ENCODE measurements at regions not wholly inside any gene's neighbourhood (a gene's known extent, or its start where the extent isn't known, plus 50 kb on each side); places are given as distances from the start of the nearest gene placed in this dataset.

DNA sequence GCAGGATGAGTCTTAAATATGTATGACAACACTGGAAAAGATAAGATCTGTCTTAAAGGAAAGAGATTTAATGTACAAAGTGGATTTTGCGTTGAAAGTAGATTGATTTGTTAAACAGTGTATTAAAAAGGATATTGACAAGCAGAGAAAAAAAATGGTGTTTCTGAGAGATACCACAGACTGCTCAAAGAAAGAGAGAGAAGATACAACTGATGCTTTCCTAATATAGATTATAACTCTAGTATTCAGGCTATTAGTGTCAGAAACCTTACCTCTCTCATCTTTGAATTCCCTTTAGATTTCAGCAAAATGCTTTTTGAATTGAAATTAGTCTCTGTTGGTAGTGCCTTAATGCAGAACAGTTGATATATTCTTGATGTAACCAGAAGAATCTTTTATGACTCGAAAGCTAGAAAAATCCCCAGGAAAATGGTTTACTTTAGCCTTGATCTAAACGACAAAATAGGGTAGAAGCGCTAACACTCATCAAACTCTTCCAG is 550.7 kb downstream of the INHBA start:
- Histone ChIP-seq H3K36me3 (ENCODE audit: control insufficient read depth, insufficient read depth, low read length) (no peaks in the 10 kb centered on the region), H3K9ac (ENCODE audit: low read length) (no peak overlapping the region), H3K27me3 (ENCODE audit: control insufficient read depth, insufficient read depth, low read length) (no peaks in the 10 kb centered on the region), H3K4me3 (ENCODE audit: low read depth, low read length) (no peak overlapping the region), H3K27ac (ENCODE audit: low read depth, low read length) (no peak overlapping the region), H3K9me3 (ENCODE audit: control insufficient read depth, insufficient read depth, low read depth, low read length) (no peaks in the 10 kb centered on the region), H3K4me1 (ENCODE audit: control insufficient read depth, insufficient read depth, low read length) (no peaks in the 10 kb centered on the region)

DNA sequence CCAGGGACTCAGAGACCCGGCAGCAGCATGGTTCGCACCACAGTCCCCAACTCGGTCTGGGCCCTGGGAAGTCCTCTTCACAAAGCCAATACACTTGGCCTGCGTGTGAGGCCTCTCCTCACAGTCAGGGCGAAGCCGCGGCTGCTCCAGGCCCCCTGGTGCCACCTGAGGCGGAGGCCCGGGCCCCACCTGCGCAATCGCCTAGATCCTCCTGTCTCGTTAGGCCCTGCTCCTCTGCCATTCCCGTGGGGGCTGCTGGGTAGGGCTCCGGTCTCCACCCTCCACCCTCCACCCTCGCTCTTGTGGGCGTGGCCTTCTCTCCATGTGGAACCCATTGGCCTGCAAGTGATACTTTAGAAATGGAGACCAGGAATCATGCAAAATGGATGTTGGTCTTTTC is 553.3 kb downstream of the INHBA start:
- Histone ChIP-seq H3K4me3 (ENCODE audit: low read depth, low read length) (no peak overlapping the region), H3K27me3 (ENCODE audit: control insufficient read depth, insufficient read depth, low read length) (no peaks in the 10 kb centered on the region), H3K9ac (ENCODE audit: low read length) (no peak overlapping the region), H3K9me3 (ENCODE audit: control insufficient read depth, insufficient read depth, low read depth, low read length) (no peaks in the 10 kb centered on the region), H3K36me3 (ENCODE audit: control insufficient read depth, insufficient read depth, low read length) (no peaks in the 10 kb centered on the region), H3K4me1 (ENCODE audit: control insufficient read depth, insufficient read depth, low read length) (no peaks in the 10 kb centered on the region), H3K27ac (ENCODE audit: low read depth, low read length) (no peak overlapping the region)

DNA sequence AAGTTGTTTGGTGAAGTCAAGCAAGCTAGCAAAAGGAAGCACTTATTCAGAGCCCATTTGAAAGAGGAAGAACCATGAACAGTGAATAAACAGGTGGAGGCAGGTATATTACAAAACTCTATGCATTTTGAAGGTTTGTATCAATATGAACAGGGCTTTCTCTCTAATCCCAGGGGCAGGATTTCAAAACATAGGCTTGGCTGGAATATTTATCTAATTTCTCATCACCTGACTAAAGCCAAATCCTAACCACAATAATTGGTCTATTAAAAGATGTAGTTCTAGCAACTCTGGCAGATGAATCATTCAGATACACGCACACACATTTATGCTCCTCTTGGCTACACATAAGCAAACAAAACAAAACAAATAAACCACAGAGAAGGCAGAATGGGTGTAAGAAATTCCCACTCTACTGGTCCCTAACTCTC is 554.4 kb downstream of the INHBA start:
- Histone ChIP-seq H3K4me3 (ENCODE audit: low read depth, low read length) (no peak overlapping the region), H3K27ac (ENCODE audit: low read depth, low read length) (no peak overlapping the region), H3K36me3 (ENCODE audit: control insufficient read depth, insufficient read depth, low read length) (no peaks in the 10 kb centered on the region), H3K4me1 (ENCODE audit: control insufficient read depth, insufficient read depth, low read length) (peaks cover 5% of the 10 kb centered on the region; the same call in 1 of the 2 replicates), H3K27me3 (ENCODE audit: control insufficient read depth, insufficient read depth, low read length) (no peaks in the 10 kb centered on the region), H3K9ac (ENCODE audit: low read length) (no peak overlapping the region), H3K9me3 (ENCODE audit: control insufficient read depth, insufficient read depth, low read depth, low read length) (no peaks in the 10 kb centered on the region)

DNA sequence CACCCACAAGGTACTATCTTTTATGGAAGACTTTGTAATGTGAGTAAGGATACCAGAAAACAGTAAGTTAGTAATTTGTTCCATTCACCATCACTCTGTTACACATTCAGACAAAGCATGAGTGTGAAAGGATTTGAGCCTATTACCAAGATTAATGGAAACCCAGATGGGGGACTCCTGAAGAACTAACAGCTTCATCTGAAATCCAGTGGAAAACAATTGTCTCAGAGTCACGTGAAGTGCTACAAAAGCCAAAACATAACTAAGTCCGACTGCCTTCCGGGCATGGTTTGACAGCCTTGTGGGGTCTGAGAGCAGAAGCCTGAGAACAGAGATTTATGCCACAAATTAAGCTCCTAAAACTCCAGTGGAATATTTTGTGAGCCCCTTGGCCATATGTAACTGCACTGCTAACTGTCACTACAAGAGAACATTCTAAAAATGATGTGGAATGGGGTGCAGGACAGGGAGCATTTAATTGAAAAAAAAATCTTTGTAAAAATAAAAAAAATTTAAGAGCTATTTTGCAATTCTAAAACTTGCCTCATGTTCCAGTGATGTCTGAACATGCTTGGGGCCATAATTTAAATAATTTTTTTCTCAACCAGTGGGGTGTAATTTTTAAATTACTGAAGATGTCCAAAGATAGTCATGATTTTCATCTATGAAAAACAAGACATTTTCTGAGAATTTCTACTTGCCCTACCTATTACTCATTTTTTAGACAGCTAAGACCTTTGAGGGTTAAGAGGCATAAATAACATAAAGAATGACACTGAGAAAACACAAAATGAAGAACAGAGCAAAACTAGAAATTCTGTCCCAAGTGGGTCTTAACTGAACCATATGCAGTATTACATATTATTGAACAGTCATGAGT is 555.0 kb downstream of the INHBA start:
- Histone ChIP-seq H3K9me3 (ENCODE audit: control insufficient read depth, insufficient read depth, low read depth, low read length) (no peaks in the 10 kb centered on the region), H3K27me3 (ENCODE audit: control insufficient read depth, insufficient read depth, low read length) (no peaks in the 10 kb centered on the region), H3K36me3 (ENCODE audit: control insufficient read depth, insufficient read depth, low read length) (no peaks in the 10 kb centered on the region), H3K4me3 (ENCODE audit: low read depth, low read length) (no peak overlapping the region), H3K9ac (ENCODE audit: low read length) (no peak overlapping the region), H3K4me1 (ENCODE audit: control insufficient read depth, insufficient read depth, low read length) (peaks cover 5% of the 10 kb centered on the region; the same call in 1 of the 2 replicates), H3K27ac (ENCODE audit: low read depth, low read length) (no peak overlapping the region)

- no peak overlapping the region for H3K9ac ChIP-seq (ENCODE audit: low read length)
- H3K27ac ChIP-seq (ENCODE audit: low read depth, low read length) = no peak overlapping the region
- no peak overlapping the region for H3K4me3 ChIP-seq (ENCODE audit: low read depth, low read length)
- H3K4me1 ChIP-seq (ENCODE audit: control insufficient read depth, insufficient read depth, low read length) = peaks cover 5% of the 10 kb centered on the region; the same call in 1 of the 2 replicates
- no peaks in the 10 kb centered on the region for H3K9me3 ChIP-seq (ENCODE audit: control insufficient read depth, insufficient read depth, low read depth, low read length)
- no peaks in the 10 kb centered on the region for H3K27me3 ChIP-seq (ENCODE audit: control insufficient read depth, insufficient read depth, low read length)
- no peaks in the 10 kb centered on the region for H3K36me3 ChIP-seq (ENCODE audit: control insufficient read depth, insufficient read depth, low read length)
Observed at GRCh38 chr7:41146429-41146828, 556.5 kb downstream of the INHBA start.

DNA sequence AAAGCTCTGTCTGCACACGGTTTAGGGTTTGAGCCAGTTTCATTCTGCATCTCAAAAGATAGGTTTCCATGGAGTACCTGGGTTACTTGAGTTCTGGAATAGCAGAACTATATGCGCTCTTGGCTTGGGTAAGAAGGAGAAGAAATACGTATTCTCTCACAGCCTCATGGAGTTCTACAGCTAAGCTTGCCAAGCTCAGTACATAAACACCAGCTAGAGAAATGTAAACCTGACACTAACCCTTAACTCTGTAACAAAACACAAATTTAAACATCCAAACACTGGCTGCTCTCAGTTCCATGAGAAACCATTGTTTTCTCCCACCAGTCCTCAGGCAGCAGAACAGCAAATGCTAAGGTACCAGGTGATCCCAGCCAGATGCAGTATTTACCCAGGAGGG is 557.2 kb downstream of the INHBA start:
- no peaks in the 10 kb centered on the region for H3K9me3 ChIP-seq (ENCODE audit: control insufficient read depth, insufficient read depth, low read depth, low read length)
- peaks cover 5% of the 10 kb centered on the region; the same call in 1 of the 2 replicates for H3K4me1 ChIP-seq (ENCODE audit: control insufficient read depth, insufficient read depth, low read length)
- no peaks in the 10 kb centered on the region for H3K27me3 ChIP-seq (ENCODE audit: control insufficient read depth, insufficient read depth, low read length)
- no peak overlapping the region for H3K9ac ChIP-seq (ENCODE audit: low read length)
- no peak overlapping the region for H3K4me3 ChIP-seq (ENCODE audit: low read depth, low read length)
- H3K27ac ChIP-seq (ENCODE audit: low read depth, low read length) = no peak overlapping the region
- H3K36me3 ChIP-seq (ENCODE audit: control insufficient read depth, insufficient read depth, low read length) = no peaks in the 10 kb centered on the region

DNA sequence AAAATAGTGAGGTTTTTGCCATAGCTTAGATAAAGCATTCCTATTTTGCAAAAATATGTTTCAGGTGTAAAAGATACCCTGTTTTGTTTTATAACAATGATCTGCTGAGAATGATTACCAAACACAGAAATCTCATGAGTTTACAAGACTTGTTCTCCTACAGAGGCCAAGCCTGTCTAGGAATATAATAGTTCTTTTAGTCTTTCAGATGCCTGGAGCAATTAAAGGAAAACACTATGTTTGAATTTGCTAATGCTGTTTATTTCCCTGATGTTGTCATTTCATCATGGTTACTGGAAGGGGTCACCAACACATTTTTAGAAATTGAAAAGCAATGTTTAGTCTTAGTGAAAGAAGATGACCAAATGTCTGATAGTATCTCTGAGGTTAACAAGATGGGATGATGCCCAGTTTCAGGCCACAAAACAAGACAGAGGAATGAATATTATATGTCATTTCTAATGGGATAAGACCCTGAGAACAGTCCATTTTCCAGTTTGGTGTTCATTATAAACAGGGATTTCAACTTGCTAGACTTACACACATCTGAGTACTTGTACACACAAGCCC is 559.9 kb downstream of the INHBA start:
- Histone ChIP-seq H3K9ac (ENCODE audit: low read length) (no peak overlapping the region), H3K9me3 (ENCODE audit: control insufficient read depth, insufficient read depth, low read depth, low read length) (no peaks in the 10 kb centered on the region), H3K4me3 (ENCODE audit: low read depth, low read length) (no peak overlapping the region), H3K4me1 (ENCODE audit: control insufficient read depth, insufficient read depth, low read length) (peaks cover 5% of the 10 kb centered on the region; the same call in 1 of the 2 replicates), H3K36me3 (ENCODE audit: control insufficient read depth, insufficient read depth, low read length) (no peaks in the 10 kb centered on the region), H3K27ac (ENCODE audit: low read depth, low read length) (no peak overlapping the region), H3K27me3 (ENCODE audit: control insufficient read depth, insufficient read depth, low read length) (no peaks in the 10 kb centered on the region)

DNA sequence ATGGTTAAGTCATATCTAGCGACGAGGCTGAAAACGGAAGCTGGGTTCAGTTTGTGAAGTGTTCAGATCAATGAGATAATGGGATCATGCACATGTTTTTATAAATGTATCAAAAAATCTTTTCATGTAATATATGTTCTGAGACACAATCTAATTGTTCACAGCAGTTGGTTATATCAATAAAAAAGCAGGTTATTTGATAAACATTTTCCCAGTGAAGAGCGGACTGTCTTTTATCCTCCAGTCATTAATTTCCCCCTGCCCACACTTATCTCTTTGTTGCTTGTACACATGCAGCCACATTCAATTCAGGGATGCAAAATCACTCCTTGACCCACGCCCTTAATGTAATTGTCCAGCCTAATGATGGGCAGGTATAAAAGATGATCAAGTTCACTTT is 563.1 kb downstream of the INHBA start:
- Histone ChIP-seq H3K27ac (ENCODE audit: low read depth, low read length) (no peak overlapping the region), H3K9me3 (ENCODE audit: control insufficient read depth, insufficient read depth, low read depth, low read length) (no peaks in the 10 kb centered on the region), H3K9ac (ENCODE audit: low read length) (no peak overlapping the region), H3K4me1 (ENCODE audit: control insufficient read depth, insufficient read depth, low read length) (peaks cover 5% of the 10 kb centered on the region; the same call in 1 of the 2 replicates), H3K27me3 (ENCODE audit: control insufficient read depth, insufficient read depth, low read length) (no peaks in the 10 kb centered on the region), H3K4me3 (ENCODE audit: low read depth, low read length) (no peak overlapping the region), H3K36me3 (ENCODE audit: control insufficient read depth, insufficient read depth, low read length) (no peaks in the 10 kb centered on the region)

GRCh38 chr7:41136551-41136950 is 566.3 kb downstream of the INHBA start:
- no peaks in the 10 kb centered on the region for H3K27me3 ChIP-seq (ENCODE audit: control insufficient read depth, insufficient read depth, low read length)

DNA sequence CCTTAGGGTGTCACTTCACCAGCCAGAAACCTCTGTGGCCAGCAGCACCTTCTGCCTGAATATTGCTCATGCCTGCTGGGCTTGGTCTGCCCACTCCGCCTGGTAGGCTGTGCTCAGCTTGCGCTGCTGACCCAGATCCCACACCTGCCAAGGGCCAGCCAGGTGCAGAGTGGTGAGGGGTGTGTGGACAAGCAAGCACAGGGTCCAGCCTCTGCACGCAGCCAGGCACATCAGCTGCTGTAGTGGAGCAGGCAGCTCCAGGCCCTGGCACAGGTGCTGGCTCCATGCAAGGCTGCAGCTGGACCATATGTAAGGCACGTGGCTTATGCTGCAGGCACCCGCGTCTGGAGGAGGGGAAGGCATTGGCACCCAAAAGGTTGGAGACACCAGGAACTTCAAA is 567.4 kb downstream of the INHBA start:
- H3K9ac ChIP-seq (ENCODE audit: low read length) = no peak overlapping the region
- H3K4me3 ChIP-seq (ENCODE audit: low read depth, low read length) = no peak overlapping the region
- H3K27ac ChIP-seq (ENCODE audit: low read depth, low read length) = no peak overlapping the region
- no peaks in the 10 kb centered on the region for H3K9me3 ChIP-seq (ENCODE audit: control insufficient read depth, insufficient read depth, low read depth, low read length)
- no peaks in the 10 kb centered on the region for H3K27me3 ChIP-seq (ENCODE audit: control insufficient read depth, insufficient read depth, low read length)
- no peaks in the 10 kb centered on the region for H3K36me3 ChIP-seq (ENCODE audit: control insufficient read depth, insufficient read depth, low read length)
- peaks cover 7% of the 10 kb centered on the region; the same call in 1 of the 2 replicates for H3K4me1 ChIP-seq (ENCODE audit: control insufficient read depth, insufficient read depth, low read length)

More at GRCh38 chr7:41136551-41136950, 566.3 kb downstream of the INHBA start:
- H3K36me3 ChIP-seq (ENCODE audit: control insufficient read depth, insufficient read depth, low read length) = no peaks in the 10 kb centered on the region
- H3K4me1 ChIP-seq (ENCODE audit: control insufficient read depth, insufficient read depth, low read length) = peaks cover 7% of the 10 kb centered on the region; the same call in 1 of the 2 replicates
- H3K4me3 ChIP-seq (ENCODE audit: low read depth, low read length) = no peak overlapping the region
- no peaks in the 10 kb centered on the region for H3K9me3 ChIP-seq (ENCODE audit: control insufficient read depth, insufficient read depth, low read depth, low read length)
- H3K9ac ChIP-seq (ENCODE audit: low read length) = no peak overlapping the region
- H3K27ac ChIP-seq (ENCODE audit: low read depth, low read length) = no peak overlapping the region
